ENCODE measurements at regions not wholly inside any gene's neighbourhood (a gene's known extent, or its start where the extent isn't known, plus 50 kb on each side); places are given as distances from the start of the nearest gene placed in this dataset.

DNA sequence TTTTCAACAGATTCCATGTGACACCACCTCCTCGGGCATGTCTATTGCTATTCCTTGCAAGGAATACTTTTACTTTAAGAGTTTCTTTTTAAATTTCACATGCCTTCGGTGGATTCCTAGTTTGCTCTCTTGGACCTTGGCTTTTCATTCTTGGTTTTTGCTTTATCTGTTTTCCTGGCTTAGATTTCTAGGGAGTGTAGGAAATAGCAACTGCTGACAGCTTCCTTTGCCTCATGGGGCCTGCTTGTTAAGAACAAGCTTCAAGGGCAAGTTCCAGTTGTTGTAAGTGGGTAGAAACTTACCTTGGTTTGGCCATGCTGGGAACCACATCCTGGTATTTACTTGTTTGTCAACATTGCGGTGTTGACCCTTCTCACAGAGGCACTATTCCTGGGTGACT, 348.5 kb downstream of the DMAC1 start:
- TF ChIP-seq, protein P1, sequence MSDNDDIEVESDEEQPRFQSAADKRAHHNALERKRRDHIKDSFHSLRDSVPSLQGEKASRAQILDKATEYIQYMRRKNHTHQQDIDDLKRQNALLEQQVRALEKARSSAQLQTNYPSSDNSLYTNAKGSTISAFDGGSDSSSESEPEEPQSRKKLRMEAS (IDR thresholded peaks at IDR 0.05; ENCODE audit: low read depth) = no peak
- no peak for TF ChIP-seq MXI1 (IDR thresholded peaks at IDR 0.05; ENCODE audit: low read depth, low read length)
- TF ChIP-seq, protein P2, sequence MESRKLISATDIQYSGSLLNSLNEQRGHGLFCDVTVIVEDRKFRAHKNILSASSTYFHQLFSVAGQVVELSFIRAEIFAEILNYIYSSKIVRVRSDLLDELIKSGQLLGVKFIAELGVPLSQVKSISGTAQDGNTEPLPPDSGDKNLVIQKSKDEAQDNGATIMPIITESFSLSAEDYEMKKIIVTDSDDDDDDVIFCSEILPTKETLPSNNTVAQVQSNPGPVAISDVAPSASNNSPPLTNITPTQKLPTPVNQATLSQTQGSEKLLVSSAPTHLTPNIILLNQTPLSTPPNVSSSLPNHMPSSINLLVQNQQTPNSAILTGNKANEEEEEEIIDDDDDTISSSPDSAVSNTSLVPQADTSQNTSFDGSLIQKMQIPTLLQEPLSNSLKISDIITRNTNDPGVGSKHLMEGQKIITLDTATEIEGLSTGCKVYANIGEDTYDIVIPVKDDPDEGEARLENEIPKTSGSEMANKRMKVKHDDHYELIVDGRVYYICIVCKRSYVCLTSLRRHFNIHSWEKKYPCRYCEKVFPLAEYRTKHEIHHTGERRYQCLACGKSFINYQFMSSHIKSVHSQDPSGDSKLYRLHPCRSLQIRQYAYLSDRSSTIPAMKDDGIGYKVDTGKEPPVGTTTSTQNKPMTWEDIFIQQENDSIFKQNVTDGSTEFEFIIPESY (IDR thresholded peaks at IDR 0.05; ENCODE audit: borderline replicate concordance, low read depth) = no peak
- TF ChIP-seq, protein P3, sequence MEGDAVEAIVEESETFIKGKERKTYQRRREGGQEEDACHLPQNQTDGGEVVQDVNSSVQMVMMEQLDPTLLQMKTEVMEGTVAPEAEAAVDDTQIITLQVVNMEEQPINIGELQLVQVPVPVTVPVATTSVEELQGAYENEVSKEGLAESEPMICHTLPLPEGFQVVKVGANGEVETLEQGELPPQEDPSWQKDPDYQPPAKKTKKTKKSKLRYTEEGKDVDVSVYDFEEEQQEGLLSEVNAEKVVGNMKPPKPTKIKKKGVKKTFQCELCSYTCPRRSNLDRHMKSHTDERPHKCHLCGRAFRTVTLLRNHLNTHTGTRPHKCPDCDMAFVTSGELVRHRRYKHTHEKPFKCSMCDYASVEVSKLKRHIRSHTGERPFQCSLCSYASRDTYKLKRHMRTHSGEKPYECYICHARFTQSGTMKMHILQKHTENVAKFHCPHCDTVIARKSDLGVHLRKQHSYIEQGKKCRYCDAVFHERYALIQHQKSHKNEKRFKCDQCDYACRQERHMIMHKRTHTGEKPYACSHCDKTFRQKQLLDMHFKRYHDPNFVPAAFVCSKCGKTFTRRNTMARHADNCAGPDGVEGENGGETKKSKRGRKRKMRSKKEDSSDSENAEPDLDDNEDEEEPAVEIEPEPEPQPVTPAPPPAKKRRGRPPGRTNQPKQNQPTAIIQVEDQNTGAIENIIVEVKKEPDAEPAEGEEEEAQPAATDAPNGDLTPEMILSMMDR (IDR thresholded peaks at IDR 0.05) = no peak
- TF ChIP-seq RAD21 (IDR thresholded peaks at IDR 0.05; ENCODE audit: low read length) = no peak
- no peak for TF ChIP-seq POLR2AphosphoS5 (IDR thresholded peaks at IDR 0.05; ENCODE audit: low read depth, low read length)
- TF ChIP-seq FOXJ3 (CRISPR knock-in tag; IDR thresholded peaks at IDR 0.05) = no peak
- TF ChIP-seq RXRA (IDR thresholded peaks at IDR 0.05; ENCODE audit: borderline replicate concordance, low read depth) = no peak
- no peak for TF ChIP-seq SMC3 (IDR thresholded peaks at IDR 0.05; ENCODE audit: low read depth, low read length)
- TF ChIP-seq, protein P4, sequence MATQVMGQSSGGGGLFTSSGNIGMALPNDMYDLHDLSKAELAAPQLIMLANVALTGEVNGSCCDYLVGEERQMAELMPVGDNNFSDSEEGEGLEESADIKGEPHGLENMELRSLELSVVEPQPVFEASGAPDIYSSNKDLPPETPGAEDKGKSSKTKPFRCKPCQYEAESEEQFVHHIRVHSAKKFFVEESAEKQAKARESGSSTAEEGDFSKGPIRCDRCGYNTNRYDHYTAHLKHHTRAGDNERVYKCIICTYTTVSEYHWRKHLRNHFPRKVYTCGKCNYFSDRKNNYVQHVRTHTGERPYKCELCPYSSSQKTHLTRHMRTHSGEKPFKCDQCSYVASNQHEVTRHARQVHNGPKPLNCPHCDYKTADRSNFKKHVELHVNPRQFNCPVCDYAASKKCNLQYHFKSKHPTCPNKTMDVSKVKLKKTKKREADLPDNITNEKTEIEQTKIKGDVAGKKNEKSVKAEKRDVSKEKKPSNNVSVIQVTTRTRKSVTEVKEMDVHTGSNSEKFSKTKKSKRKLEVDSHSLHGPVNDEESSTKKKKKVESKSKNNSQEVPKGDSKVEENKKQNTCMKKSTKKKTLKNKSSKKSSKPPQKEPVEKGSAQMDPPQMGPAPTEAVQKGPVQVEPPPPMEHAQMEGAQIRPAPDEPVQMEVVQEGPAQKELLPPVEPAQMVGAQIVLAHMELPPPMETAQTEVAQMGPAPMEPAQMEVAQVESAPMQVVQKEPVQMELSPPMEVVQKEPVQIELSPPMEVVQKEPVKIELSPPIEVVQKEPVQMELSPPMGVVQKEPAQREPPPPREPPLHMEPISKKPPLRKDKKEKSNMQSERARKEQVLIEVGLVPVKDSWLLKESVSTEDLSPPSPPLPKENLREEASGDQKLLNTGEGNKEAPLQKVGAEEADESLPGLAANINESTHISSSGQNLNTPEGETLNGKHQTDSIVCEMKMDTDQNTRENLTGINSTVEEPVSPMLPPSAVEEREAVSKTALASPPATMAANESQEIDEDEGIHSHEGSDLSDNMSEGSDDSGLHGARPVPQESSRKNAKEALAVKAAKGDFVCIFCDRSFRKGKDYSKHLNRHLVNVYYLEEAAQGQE (IDR thresholded peaks at IDR 0.05; ENCODE audit: low read depth, low read length) = no peak
- no peak for TF ChIP-seq CHD2 (IDR thresholded peaks at IDR 0.05; ENCODE audit: low read length, partially characterized antibody)
- no peak for TF ChIP-seq YY1 (IDR thresholded peaks at IDR 0.05; ENCODE audit: low read depth)
- no peak for TF ChIP-seq GABPA (IDR thresholded peaks at IDR 0.05; ENCODE audit: low read depth)

Data from SK-N-SH (cell line).